ENCODE measurements at regions not wholly inside any gene's neighbourhood (a gene's known extent, or its start where the extent isn't known, plus 50 kb on each side); places are given as distances from the start of the nearest gene placed in this dataset.
A peak's percentile ranks its signal among the peaks of the same experiment; 100 is the strongest.
"Not testable (repeated sequence)": the region's sequence is repeated elsewhere in the genome, so short reads cannot be mapped to it uniquely, and the experiment has no call there.

- DNase-seq (ENCODE audit: low read depth in 1 of 2, low spot score in 1 of 2): no peak
- TF ChIP-seq JUND (IDR thresholded peaks at IDR 0.05; ENCODE audit: low read depth): no peak
- in situ Hi-C loops (cut with HindIII; ENCODE audit: low pct_unique_long_range_greater_than_20kb, low sequenced_read_pairs): no loop called here
Observed at GRCh38 chr6:113361014-113361645, 496.0 kb upstream of the MARCKS start.

GRCh38 chr6:113362301-113363047 lies 494.7 kb upstream of the MARCKS start:
- TF ChIP-seq JUND (IDR thresholded peaks at IDR 0.05; ENCODE audit: low read depth): no peak
- in situ Hi-C loops (cut with HindIII; ENCODE audit: low pct_unique_long_range_greater_than_20kb, low sequenced_read_pairs): no loop called here
- DNase-seq (ENCODE audit: low read depth in 1 of 2, low spot score in 1 of 2): no peak

DNA sequence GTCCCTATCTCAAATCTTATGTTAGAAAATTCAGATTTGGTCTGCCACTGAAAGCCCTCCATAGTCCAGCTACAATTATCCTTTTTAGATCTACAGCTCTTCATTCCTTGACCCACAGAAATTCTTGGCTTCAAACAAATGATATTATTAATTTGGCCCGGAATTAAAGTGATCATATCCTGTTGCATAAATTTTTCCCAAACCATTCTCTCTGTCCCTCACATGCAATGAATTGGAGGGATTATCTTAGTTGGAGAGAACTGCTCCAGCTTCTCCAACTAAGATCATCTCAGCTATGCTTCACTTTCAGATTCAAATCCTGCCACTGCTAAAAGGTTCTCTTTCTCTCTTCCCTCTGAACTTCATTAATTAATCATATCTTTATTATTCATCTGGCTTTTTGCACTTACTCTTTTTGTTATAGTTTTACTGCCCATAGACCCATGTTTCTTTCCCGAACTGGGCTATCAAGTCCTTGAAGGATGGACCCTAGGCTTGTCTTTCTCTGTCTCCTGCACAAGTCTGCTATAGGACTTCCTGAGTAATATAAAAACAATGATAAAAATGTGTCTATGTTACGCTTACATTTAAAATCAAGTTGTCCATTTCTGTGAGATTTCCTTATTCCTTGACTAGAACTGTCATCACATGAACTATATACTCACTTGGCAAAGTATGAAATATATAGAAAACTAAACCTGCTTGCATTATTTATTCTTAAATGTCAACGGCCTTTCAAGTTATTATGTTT lies 493.9 kb upstream of the MARCKS start:
- in situ Hi-C loops (cut with HindIII; ENCODE audit: low pct_unique_long_range_greater_than_20kb, low sequenced_read_pairs): no loop called here
- DNase-seq (ENCODE audit: low read depth in 1 of 2, low spot score in 1 of 2): no peak

DNA sequence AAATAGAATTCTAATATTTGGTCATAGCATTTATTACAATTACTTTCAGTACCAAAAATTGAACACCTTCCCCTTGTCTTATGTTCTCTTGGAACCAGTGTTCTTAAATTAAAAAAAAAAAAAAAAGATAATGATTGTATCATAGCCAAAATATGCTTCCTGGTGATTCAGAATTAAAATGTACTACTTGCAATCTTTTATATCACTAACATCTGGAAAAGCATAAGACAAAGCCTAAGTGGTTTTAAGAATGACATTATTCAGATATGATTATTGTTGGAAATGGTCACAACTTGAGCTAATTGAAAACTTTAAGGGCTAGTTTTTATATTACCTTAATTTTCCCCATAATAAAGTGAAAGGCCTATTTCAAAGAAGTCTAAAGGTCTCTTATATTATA lies 493.3 kb upstream of the MARCKS start:
- in situ Hi-C loops (cut with HindIII; ENCODE audit: low pct_unique_long_range_greater_than_20kb, low sequenced_read_pairs): no loop called here
- no peak for TF ChIP-seq JUND (IDR thresholded peaks at IDR 0.05; ENCODE audit: low read depth)
- DNase-seq (ENCODE audit: low read depth in 1 of 2, low spot score in 1 of 2): no peak

More for the DNA sequence above, 493.9 kb upstream of the MARCKS start:
- no peak for TF ChIP-seq JUND (IDR thresholded peaks at IDR 0.05; ENCODE audit: low read depth)

DNA sequence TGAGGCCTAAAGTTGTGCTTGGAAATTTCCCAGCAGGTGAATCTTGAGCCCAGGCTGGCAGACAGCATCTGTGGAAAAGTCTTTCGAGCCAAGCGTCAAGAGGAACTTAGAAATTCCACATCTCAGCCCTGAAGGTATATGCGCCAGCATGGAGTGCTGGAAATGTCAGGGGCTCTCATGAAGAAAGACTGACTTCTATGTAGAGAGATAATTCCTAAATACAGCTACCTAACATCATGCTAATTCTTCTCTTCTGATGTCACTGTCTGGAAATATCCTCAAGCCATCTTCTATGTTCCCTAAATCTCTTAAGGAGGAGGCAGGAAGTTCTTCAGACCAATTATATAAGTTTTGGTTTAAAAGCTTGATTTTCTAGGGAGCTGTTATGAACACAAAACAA lies 492.4 kb upstream of the MARCKS start:
- DNase-seq (ENCODE audit: low read depth in 1 of 2, low spot score in 1 of 2): no peak
- in situ Hi-C loops (cut with HindIII; ENCODE audit: low pct_unique_long_range_greater_than_20kb, low sequenced_read_pairs): no loop called here
- TF ChIP-seq JUND (IDR thresholded peaks at IDR 0.05; ENCODE audit: low read depth): no peak

GRCh38 chr6:113365191-113365590 lies 492.0 kb upstream of the MARCKS start:
- DNase-seq (ENCODE audit: low read depth in 1 of 2, low spot score in 1 of 2): no peak
- in situ Hi-C loops (cut with HindIII; ENCODE audit: low pct_unique_long_range_greater_than_20kb, low sequenced_read_pairs): no loop called here
- TF ChIP-seq JUND (IDR thresholded peaks at IDR 0.05; ENCODE audit: low read depth): no peak

DNA sequence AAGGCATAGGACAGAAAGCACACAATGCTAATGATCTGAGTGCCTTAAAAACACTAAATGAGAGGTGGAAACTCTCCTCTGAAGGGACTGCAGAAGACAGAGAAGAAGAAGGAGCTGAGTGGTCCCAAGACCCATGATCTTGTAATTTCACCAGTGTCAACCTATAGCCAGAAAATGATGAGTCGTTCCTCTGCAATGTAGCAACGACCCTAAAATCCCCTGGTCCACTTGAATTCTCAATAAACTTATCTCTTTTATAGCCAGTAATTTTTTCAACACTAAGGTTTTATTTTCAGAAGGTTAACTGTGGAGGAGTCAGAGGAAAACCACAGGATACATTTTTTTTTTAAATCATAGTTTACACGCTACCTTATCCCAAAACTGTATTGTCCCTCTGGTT lies 490.6 kb upstream of the MARCKS start:
- TF ChIP-seq JUND (IDR thresholded peaks at IDR 0.05; ENCODE audit: low read depth): no peak
- in situ Hi-C loops (cut with HindIII; ENCODE audit: low pct_unique_long_range_greater_than_20kb, low sequenced_read_pairs): no loop called here
- no peak for DNase-seq (ENCODE audit: low read depth in 1 of 2, low spot score in 1 of 2)

DNA sequence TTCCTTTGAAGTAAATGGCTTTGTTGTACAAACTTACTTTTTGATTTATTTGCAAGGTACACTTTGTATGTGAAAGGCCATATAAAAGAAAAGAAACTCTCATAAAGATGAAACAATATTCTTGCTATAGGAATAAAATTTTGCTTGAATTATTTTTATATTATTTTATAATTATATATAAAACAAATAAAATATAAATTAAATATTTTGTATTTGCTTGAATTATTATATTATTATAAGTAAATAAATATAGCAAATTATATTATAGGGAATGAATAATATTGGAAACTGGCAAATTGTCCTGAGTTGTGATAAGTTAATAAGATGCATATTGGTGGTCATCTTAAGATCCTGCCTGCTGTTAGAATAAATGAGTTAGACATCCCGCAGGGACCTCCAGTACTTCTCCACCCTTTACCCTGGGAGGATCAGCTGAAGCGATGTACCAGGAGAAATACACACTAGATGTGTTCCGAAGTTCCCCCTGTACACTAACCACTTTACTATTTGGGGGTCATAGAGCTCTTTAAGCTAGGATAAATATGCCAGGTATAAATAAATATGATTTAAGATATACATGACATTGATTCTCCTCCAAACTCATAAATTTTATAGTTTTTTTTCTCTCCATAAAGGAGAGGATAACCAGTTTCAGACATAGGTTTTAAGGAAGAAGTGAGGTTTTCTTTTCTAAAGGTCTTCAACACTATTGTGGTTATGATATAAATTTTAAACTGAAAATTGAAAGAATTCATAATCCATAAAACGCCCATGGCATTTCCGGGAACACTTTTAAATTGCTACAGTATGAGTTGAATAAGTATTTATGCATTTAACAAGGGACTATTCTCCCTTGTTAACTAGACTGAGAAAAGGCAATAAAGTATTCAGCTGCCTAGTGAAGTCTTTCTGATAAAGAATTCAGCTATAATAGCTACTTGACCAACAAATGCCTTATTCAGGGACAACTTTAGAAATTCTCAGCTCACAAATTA lies 486.3 kb upstream of the MARCKS start:
- in situ Hi-C loops (cut with HindIII; ENCODE audit: low pct_unique_long_range_greater_than_20kb, low sequenced_read_pairs): no loop called here
- no peak for DNase-seq (ENCODE audit: low read depth in 1 of 2, low spot score in 1 of 2)
- TF ChIP-seq JUND (IDR thresholded peaks at IDR 0.05; ENCODE audit: low read depth): no peak

DNA sequence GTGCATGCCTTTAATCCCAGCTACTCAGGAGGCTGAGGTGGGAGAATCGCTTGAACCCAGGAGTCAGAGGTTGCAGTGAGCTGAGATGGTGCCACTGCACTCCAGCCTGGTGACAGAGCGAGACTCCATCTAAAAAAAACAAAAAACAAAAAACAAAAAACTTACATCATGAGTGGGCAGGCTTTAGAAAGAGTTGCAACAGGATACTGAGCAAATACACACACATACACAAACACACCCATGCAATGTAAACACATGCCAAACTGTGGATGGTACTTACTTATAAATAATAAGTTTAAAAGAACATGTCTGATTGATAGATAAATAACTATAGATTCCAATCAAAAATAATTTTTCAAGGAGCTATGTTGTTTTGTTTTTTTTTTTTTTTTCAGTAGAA lies 481.7 kb upstream of the MARCKS start:
- in situ Hi-C loops (cut with HindIII; ENCODE audit: low pct_unique_long_range_greater_than_20kb, low sequenced_read_pairs): not testable (repeated sequence)
- DNase-seq (ENCODE audit: low read depth in 1 of 2, low spot score in 1 of 2): peak in 1 of 2 experiments; percentile 13

- no peak for DNase-seq (ENCODE audit: low read depth in 1 of 2, low spot score in 1 of 2)
- in situ Hi-C loops (cut with HindIII; ENCODE audit: low pct_unique_long_range_greater_than_20kb, low sequenced_read_pairs): no loop called here
- TF ChIP-seq JUND (IDR thresholded peaks at IDR 0.05; ENCODE audit: low read depth): no peak
Observed at GRCh38 chr6:113375950-113376846, 480.9 kb upstream of the MARCKS start.

- no peak for TF ChIP-seq JUND (IDR thresholded peaks at IDR 0.05; ENCODE audit: low read depth)
- in situ Hi-C loops (cut with HindIII; ENCODE audit: low pct_unique_long_range_greater_than_20kb, low sequenced_read_pairs): no loop called here
Observed at GRCh38 chr6:113376847-113377165, 480.3 kb upstream of the MARCKS start.

More at GRCh38 chr6:113376847-113377165, 480.3 kb upstream of the MARCKS start:
- DNase-seq (ENCODE audit: low read depth in 1 of 2, low spot score in 1 of 2): no peak
